Activated T-helper 17 cell treated with anti-CD3 and anti-CD28 coated beads, Interleukin-2, amount 50 U/mL, for 72 hours (primary cell): ENCODE measurements at regions not wholly inside any gene's neighbourhood (a gene's known extent, or its start where the extent isn't known, plus 50 kb on each side); places are given as distances from the start of the nearest gene placed in this dataset.

Source experiments
- ATAC-seq: fragments of 150-1000 bp; cut with Tn5 transposase; replicated peaks from 2 replicates; pipeline ENCODE4 v1.10.0; 2021; ENCODE audit warnings: mild to moderate bottlenecking, moderate library complexity
- H3K27ac Mint-ChIP-seq: one replicate; pipeline ENCODE4 v1.8.0; 2022; ENCODE audit warnings: mixed read lengths
- H3K27me3 Mint-ChIP-seq: one replicate; pipeline ENCODE4 v1.8.0; 2022; ENCODE audit warnings: mixed read lengths
- H3K36me3 Mint-ChIP-seq: one replicate; pipeline ENCODE4 v1.8.0; 2022; ENCODE audit warnings: low read depth, mild to moderate bottlenecking, mixed read lengths
- H3K4me1 Mint-ChIP-seq: one replicate; pipeline ENCODE4 v1.8.0; 2022; ENCODE audit warnings: mixed read lengths
- H3K4me3 Mint-ChIP-seq: one replicate; pipeline ENCODE4 v1.8.0; 2022; ENCODE audit warnings: mild to moderate bottlenecking, mixed read lengths
- H3K9me3 Mint-ChIP-seq: one replicate; pipeline ENCODE4 v1.8.0; 2022; ENCODE audit warnings: mixed read lengths

DNA sequence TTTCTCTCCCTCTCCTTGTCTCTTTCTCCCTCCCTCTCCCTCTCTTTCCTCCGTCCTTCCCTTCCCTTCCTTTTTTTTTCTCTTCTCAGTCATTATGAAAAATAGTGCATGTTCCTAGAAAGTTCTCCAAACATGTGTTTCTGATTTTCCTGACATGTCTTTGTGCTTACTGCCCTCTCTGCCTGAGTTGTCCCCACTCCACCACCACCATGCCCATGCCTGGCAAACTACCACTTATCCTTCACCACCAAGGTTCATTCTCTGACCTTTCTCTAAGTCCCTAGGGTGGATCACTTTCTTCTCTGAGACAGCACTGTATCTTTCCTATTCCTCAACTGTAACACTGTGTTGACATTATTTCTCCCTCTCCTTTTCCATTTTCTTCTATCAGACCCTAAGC, 98.2 kb downstream of the LACC1 start:
- Mint-ChIP-seq H3K36me3 (no peaks in the 10 kb centered on the region), H3K9me3 (peaks cover 11% of the 10 kb centered on the region), H3K27ac (no peak overlapping the region), H3K27me3 (peaks cover 24% of the 10 kb centered on the region), H3K4me1 (no peaks in the 10 kb centered on the region), H3K4me3 (no peak overlapping the region)
- no peak for ATAC-seq

DNA sequence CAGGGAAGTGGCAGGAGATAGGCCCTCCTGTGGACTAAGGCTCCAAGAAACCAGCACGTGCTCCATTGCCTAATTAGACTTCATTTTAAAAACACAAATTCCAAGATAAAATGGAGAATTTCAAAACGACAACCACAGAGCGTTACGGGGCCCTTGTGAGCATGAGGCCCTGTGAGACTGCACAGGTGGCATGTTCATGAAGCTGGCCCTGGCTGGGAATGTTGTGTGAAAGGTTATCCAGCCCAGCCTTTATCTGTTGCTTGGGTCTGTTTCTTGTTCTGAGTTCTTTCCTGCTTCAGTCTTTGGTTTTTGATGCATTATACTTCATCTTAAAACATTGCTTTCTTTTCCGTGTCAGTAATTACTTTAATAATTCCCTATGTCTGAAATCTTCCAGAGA, 99.0 kb downstream of the LACC1 start:
- Mint-ChIP-seq H3K9me3 (peaks cover 11% of the 10 kb centered on the region), H3K36me3 (no peaks in the 10 kb centered on the region)

DNA sequence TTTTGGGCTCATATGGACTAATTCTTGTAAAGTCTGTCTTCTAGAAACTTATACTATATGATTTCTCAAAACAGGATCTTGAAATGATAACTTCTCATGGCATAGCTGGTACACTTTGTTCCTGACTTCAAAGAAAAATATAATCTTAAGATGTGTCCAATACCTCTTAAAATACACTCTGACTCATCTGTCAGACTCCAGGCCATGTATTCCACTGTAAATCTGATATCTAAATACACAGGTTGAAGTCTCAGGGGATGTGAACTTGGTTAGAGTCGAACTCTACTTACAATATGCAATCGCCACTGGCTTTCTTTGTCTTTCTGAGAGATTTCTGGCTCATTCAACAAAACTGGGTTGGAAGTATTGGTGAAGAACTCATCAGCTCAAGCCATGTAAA, 99.8 kb downstream of the LACC1 start:
- Mint-ChIP-seq H3K9me3 (peaks cover 11% of the 10 kb centered on the region), H3K36me3 (no peaks in the 10 kb centered on the region), H3K27me3 (peaks cover 24% of the 10 kb centered on the region), H3K4me1 (no peaks in the 10 kb centered on the region), H3K4me3 (no peak overlapping the region), H3K27ac (no peak overlapping the region)
- ATAC-seq: no peak

More for the DNA sequence above, 99.0 kb downstream of the LACC1 start:
- Mint-ChIP-seq H3K4me3 (no peak overlapping the region), H3K27me3 (peaks cover 24% of the 10 kb centered on the region), H3K4me1 (no peaks in the 10 kb centered on the region), H3K27ac (no peak overlapping the region)
- no peak for ATAC-seq

DNA sequence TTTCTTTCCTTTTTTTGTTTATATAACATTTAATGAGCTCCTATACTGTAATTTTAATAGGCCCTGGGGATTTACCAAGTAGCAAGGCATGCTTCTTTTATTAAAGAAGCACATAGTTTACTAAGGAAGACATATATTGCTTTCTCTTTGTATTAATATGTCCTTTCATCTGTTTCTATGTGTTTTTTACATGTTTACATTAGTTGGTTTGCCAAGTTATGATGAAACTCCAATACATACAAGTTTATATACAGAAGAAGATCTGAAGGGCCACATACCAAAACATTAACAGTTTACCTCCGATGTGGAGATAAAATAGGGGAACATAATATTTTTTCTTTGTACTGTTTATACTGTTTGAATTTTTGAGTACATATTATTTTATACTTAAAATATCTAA, 100.9 kb downstream of the LACC1 start:
- H3K9me3 Mint-ChIP-seq: peaks cover 11% of the 10 kb centered on the region
- H3K4me1 Mint-ChIP-seq: no peaks in the 10 kb centered on the region
- H3K36me3 Mint-ChIP-seq: no peaks in the 10 kb centered on the region
- no peak for ATAC-seq
- no peak overlapping the region for H3K4me3 Mint-ChIP-seq
- H3K27ac Mint-ChIP-seq: no peak overlapping the region
- H3K27me3 Mint-ChIP-seq: peaks cover 27% of the 10 kb centered on the region

DNA sequence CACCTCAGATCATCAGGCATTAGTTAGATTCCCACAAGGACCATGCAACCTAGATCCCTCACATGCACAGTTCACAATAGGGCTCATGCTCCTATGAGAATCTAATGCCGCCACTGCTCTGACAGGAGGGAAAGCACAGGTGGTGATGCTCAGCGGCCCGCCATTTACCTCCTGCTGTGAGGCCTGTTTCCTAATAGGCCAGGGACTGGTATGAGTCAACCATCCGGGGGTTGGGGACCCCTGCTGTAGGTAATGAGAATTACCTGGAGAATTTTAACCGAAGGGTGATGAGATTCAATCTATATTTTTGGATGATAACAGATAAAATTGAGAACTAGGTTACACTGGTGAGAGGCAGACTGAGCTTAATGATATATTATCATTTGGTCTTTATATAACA, 101.4 kb downstream of the LACC1 start:
- Mint-ChIP-seq H3K4me1 (no peaks in the 10 kb centered on the region), H3K36me3 (no peaks in the 10 kb centered on the region), H3K27me3 (peaks cover 25% of the 10 kb centered on the region), H3K27ac (no peak overlapping the region), H3K9me3 (peaks cover 9% of the 10 kb centered on the region), H3K4me3 (no peak overlapping the region)
- no peak for ATAC-seq

DNA sequence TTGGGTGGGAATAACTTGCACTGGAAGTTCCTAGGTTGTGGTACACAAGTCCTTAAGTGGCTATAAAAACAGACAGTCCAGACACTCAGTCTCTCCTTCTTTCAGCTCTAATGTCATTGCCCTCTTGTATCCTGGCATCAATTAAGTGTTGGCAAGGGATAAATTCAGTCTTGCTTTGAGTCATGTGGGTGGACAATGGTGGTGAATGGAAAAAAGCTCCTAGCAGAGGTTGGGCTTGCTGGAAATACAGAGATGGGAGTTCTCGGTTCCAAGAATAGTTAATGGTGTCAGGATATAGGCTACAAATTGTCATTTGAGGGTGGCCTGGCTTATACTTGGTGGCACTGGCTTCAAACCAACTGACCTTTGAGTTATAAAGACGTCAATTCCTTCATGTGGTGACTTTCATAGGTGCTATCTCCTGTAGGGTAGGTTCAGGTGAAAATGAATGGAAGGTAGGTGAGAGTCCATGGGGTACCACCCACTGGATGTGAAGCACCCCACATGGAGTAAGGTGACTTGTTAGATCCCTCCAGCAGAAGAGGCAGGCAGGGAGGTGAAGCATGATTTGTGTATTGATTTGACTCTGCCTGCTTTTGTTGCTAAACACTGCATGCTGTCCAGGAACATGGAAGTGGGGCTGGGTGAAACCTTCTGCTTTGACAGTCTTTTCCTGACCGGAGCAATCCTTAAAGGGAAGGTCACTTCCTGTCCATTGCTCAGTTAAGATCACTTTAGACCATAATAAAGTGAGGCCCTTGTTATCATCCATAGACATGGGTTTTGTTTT, 102.0 kb downstream of the LACC1 start:
- H3K4me1 Mint-ChIP-seq: no peaks in the 10 kb centered on the region

DNA sequence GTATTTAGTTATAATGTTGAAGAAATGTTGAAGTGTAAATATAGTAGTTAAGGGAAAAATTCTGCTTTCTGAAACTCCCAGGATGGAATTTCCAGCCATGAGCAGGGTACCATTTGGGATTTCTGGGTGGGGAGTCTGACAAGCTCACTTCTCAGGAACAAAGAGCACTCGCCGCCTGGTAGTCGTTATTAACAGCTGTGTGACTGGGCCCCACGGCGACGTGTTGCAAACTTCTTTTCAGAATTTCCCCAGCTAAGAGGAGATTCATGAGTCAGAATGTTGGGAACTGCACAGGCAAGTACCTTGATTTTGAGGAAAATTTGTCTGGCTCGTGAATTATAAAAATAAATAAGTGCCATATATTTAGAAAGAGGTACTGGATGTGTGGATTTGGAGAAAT, 103.7 kb downstream of the LACC1 start:
- no peaks in the 10 kb centered on the region for H3K9me3 Mint-ChIP-seq
- H3K4me3 Mint-ChIP-seq: no peak overlapping the region
- peaks cover 17% of the 10 kb centered on the region for H3K27me3 Mint-ChIP-seq
- H3K4me1 Mint-ChIP-seq: no peaks in the 10 kb centered on the region
- no peak overlapping the region for H3K27ac Mint-ChIP-seq
- ATAC-seq: no peak
- H3K36me3 Mint-ChIP-seq: no peaks in the 10 kb centered on the region

More for the DNA sequence above, 102.0 kb downstream of the LACC1 start:
- Mint-ChIP-seq H3K4me3 (no peak overlapping the region), H3K27me3 (peaks cover 21% of the 10 kb centered on the region), H3K9me3 (peaks cover 6% of the 10 kb centered on the region), H3K36me3 (no peaks in the 10 kb centered on the region), H3K27ac (no peak overlapping the region)
- ATAC-seq: no peak

DNA sequence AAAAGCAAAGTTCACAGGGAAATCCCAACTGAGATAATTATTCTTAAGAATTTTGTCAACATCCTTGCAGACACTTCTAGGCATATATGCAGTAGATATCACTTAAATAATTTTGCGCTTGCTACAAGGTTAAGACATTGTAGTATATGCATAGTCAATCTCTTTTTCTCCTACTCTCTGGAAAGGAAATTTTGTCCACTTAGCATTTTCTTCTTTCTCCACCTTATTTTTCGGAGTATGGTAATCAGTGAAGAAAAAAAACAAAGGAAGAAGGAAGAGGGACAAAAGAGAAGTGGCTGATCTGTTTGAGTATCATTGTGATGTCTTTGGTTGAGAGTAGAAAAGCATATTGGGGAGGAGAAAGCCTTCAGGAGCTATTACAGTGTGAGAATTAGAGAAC, 104.6 kb downstream of the LACC1 start:
- no peaks in the 10 kb centered on the region for H3K9me3 Mint-ChIP-seq
- peaks cover 17% of the 10 kb centered on the region for H3K27me3 Mint-ChIP-seq
- H3K4me3 Mint-ChIP-seq: no peak overlapping the region
- H3K27ac Mint-ChIP-seq: no peak overlapping the region
- H3K36me3 Mint-ChIP-seq: no peaks in the 10 kb centered on the region
- no peaks in the 10 kb centered on the region for H3K4me1 Mint-ChIP-seq
- ATAC-seq: no peak

DNA sequence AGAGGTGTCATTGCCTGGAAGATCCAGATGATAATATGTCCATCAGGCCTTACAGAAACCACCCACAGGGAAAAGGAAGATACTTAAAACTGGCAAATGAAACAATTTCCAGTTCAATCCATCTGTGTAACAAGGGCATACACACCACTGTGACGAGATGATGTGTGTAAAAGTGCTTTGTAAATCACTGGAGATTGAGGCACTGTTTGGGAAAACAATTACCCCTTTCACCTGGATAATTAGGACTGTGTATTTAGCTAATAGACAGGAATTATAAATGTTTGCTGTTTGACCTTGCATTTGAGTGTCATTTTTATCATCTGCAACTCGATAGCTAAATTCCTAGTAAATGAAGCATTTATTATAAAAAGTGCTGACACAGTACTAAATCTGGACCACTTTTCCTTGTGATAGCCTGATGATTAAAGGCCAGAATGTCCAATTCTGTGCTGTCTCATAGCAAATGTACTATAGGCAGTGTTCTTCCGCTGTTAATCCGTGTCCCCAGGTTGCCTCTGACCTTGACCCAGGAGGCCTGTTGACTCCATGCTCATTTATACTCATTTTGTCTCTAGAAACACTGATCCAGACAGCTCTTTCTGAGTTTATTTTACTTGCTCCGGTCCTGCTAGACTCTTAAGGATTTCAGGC, 105.8 kb downstream of the LACC1 start:
- Mint-ChIP-seq H3K27me3 (peaks cover 8% of the 10 kb centered on the region), H3K9me3 (no peaks in the 10 kb centered on the region), H3K27ac (no peak overlapping the region), H3K36me3 (no peaks in the 10 kb centered on the region), H3K4me3 (no peak overlapping the region), H3K4me1 (no peaks in the 10 kb centered on the region)
- ATAC-seq: no peak

DNA sequence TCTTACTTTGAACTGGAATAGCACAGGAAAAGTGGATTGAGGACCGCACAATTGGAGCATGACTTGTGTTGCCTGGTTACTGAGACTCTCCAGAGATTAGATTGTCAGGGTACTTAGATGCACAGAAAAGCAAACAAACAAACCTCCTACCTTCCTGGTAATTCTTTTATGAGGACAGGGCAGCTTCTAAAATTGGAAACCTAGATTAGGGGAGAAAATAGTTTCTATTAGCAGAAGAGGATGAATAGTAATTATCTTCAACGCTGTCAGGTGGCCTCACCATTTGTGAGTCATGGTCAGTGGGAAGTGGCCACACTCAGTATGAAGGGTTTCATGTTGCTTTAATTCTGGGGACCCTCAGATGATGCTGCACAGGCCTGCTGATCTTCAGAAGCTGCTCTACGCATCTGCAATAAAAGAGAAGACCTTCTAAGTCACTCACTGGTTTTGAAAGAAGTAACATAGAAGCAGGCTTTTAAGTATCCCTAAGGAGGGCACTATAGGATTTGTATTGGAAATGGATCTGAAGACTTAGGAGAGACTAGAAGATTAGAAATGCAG, 106.8 kb downstream of the LACC1 start:
- no peak overlapping the region for H3K27ac Mint-ChIP-seq
- no peak for ATAC-seq
- H3K4me1 Mint-ChIP-seq: no peaks in the 10 kb centered on the region
- no peak overlapping the region for H3K4me3 Mint-ChIP-seq
- H3K27me3 Mint-ChIP-seq: peaks cover 6% of the 10 kb centered on the region
- no peaks in the 10 kb centered on the region for H3K9me3 Mint-ChIP-seq
- no peaks in the 10 kb centered on the region for H3K36me3 Mint-ChIP-seq

DNA sequence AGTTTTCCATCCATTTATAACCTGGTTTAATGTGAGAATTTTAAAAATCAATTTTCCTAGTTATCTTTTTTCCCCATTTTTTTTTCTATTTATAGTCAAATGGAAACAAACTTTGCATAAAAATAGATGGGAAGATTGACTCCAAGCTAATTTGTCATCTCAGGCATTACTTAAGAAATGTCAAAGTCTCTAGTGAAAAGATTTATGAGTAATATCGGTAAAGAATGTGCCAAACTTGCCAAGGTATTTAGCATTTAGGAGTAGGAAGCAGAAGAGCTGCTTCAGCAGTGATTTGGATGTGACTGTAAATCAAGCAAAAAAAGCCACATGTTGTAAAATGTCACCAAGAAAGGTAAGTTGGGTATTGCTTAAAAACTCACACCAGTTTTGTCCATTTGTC, 108.6 kb downstream of the LACC1 start:
- ATAC-seq: no peak
- Mint-ChIP-seq H3K9me3 (no peaks in the 10 kb centered on the region), H3K4me3 (no peak overlapping the region), H3K36me3 (no peaks in the 10 kb centered on the region), H3K27me3 (peaks cover 9% of the 10 kb centered on the region), H3K27ac (no peak overlapping the region), H3K4me1 (no peaks in the 10 kb centered on the region)

DNA sequence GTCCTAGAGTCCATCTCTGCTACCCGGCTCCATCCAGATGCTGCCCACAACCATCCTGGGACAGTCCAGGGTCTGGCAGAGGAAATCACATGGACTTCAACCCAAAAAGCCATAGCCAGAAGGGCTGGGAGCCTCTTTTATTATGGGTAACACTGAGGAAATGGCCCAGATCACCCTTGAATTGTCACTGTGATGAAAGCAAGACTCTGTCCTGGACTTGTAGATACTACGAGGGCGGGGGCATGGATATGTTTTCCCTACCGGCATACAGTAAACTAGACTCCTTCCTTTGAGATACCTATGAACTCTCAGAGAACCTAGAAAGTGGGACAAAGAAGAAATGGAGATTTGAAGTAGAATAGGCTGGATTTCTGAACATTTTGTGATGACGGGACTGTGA, 110.3 kb downstream of the LACC1 start:
- H3K36me3 Mint-ChIP-seq: no peaks in the 10 kb centered on the region
- H3K4me3 Mint-ChIP-seq: no peak overlapping the region
- H3K9me3 Mint-ChIP-seq: no peaks in the 10 kb centered on the region
- H3K27ac Mint-ChIP-seq: no peak overlapping the region
- ATAC-seq: no peak
- peaks cover 16% of the 10 kb centered on the region for H3K27me3 Mint-ChIP-seq
- no peaks in the 10 kb centered on the region for H3K4me1 Mint-ChIP-seq

DNA sequence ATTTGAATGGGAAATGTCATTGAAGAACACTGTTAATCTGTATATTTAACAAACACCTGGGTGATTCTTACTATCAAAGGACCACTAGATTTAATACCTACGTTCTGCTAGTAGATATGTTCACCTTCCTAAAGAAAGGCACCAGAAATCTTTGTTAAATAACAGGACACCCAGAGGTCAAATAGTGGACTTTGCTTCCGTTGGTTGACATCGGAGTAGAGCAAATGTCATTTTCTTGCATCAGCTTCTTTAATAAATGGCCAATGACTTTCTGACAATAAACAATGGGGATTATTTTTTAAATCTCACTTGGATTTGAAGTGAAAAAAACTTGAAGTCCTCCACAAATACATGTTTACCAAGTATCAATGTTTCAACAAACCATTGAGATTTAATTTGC, 111.1 kb downstream of the LACC1 start:
- Mint-ChIP-seq H3K4me3 (no peak overlapping the region), H3K27me3 (peaks cover 14% of the 10 kb centered on the region), H3K4me1 (no peaks in the 10 kb centered on the region), H3K27ac (no peak overlapping the region), H3K9me3 (no peaks in the 10 kb centered on the region), H3K36me3 (no peaks in the 10 kb centered on the region)
- ATAC-seq: no peak

DNA sequence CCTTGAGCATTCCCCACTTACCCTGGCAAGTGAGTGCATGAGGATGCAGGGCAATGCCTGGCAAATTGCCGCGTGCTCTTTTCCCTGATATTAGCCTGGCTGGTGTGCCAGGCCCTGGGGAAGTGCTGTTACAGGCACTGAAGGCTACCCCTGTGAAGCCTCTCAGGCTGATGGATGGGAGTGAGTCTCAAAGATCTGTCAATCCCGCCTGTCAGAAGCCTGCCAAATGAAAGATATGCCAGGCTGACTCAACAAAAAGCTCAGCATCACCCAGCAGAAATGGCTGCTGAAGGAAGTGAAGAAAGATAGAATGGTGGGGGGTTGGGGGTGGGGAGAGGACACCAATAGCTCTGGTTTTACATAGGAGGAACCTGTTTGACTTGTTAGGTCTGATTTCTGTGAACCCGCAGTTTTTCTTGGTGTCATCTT, 112.1 kb downstream of the LACC1 start:
- no peak for ATAC-seq
- Mint-ChIP-seq H3K9me3 (no peaks in the 10 kb centered on the region), H3K4me1 (no peaks in the 10 kb centered on the region), H3K27me3 (peaks cover 17% of the 10 kb centered on the region), H3K4me3 (no peak overlapping the region), H3K27ac (no peak overlapping the region), H3K36me3 (no peaks in the 10 kb centered on the region)

DNA sequence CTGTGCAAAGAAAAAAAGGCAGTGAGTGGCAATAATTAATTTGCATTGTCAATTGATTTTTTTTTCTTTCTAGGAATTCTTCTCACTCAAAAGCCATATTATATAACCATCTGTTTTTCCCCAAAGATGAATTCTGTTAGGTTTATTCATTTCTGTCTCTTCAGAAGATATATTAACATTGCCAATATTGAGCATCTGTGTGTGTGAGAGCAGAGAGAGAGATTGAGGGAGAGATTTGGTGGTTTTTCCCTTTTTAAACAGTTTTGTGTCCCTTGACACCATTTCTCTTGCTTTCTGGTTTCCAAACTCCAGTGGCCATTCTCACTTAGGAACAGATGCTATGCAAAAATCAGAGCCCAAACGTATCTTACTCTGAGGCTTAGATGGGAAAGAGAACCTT, 112.5 kb downstream of the LACC1 start:
- H3K36me3 Mint-ChIP-seq: no peaks in the 10 kb centered on the region
- H3K27me3 Mint-ChIP-seq: peaks cover 18% of the 10 kb centered on the region
- H3K9me3 Mint-ChIP-seq: no peaks in the 10 kb centered on the region
- no peak overlapping the region for H3K4me3 Mint-ChIP-seq
- H3K4me1 Mint-ChIP-seq: no peaks in the 10 kb centered on the region
- no peak for ATAC-seq
- H3K27ac Mint-ChIP-seq: no peak overlapping the region
